Chondrocyte (in vitro differentiated cells): ENCODE measurements at regions not wholly inside any gene's neighbourhood (a gene's known extent, or its start where the extent isn't known, plus 50 kb on each side); places are given as distances from the start of the nearest gene placed in this dataset.

Experiments used
- DNase-seq: peaks from one replicate; pipeline ENCODE4 v3.0.0; 2021; ENCODE audit warnings: mixed read lengths, low spot score
- H3K27ac Mint-ChIP-seq: one replicate; pipeline ENCODE4 v1.8.0; 2021; ENCODE audit warnings: mild to moderate bottlenecking, moderate library complexity, mixed read lengths; ENCODE audit not compliant: unreplicated experiment
- H3K27me3 Mint-ChIP-seq: 2 replicates; pipeline ENCODE4 v1.8.0; 2021; ENCODE audit warnings: low read depth, mixed read lengths
- H3K36me3 Mint-ChIP-seq: 2 replicates; pipeline ENCODE4 v1.8.0; 2021; ENCODE audit warnings: low read depth, mixed read lengths
- H3K4me1 Mint-ChIP-seq: 2 replicates; pipeline ENCODE4 v1.8.0; 2021; ENCODE audit warnings: low read depth, mild to moderate bottlenecking, mixed read lengths
- H3K4me3 Mint-ChIP-seq: one replicate; pipeline ENCODE4 v1.8.0; 2021; ENCODE audit warnings: mild to moderate bottlenecking, moderate library complexity, mixed read lengths; ENCODE audit not compliant: unreplicated experiment
- H3K9me3 Mint-ChIP-seq: 2 replicates; pipeline ENCODE4 v1.8.0; 2021; ENCODE audit warnings: low read depth, mixed read lengths
- TF ChIP-seq, protein P1 (sequence below): fragments of 200-600 bp; sonication (generic); IDR thresholded peaks from 2 replicates; pipeline ENCODE4 v1.5.0; 2021; ENCODE audit warnings: antibody characterized with exemption, mild to moderate bottlenecking, moderate library complexity

DNA sequence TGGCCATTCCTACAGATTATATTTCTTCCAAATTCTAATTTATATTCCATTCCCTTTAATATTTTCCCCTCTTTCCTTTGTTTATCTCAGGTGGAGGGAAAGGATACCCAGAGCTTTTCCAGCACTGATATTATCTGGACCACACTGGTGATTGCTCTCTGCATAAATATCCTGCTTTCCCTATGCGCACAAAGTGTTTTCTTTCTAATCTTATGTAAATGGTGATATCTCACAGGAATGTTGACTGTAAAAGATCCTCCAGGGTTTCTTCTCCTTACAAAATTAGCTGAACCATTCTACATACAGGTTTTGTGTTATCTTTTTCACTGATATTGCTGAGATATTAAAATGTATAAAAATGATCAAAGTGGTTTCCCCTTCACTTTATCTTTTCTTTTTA, 59.1 kb upstream of the GALNT13 start:
- Mint-ChIP-seq H3K4me3 (no peak overlapping the region), H3K9me3 (no peaks in the 10 kb centered on the region), H3K27ac (no peak overlapping the region), H3K36me3 (no peaks in the 10 kb centered on the region), H3K27me3 (no peaks in the 10 kb centered on the region), H3K4me1 (no peaks in the 10 kb centered on the region)
- TF ChIP-seq, protein P1, sequence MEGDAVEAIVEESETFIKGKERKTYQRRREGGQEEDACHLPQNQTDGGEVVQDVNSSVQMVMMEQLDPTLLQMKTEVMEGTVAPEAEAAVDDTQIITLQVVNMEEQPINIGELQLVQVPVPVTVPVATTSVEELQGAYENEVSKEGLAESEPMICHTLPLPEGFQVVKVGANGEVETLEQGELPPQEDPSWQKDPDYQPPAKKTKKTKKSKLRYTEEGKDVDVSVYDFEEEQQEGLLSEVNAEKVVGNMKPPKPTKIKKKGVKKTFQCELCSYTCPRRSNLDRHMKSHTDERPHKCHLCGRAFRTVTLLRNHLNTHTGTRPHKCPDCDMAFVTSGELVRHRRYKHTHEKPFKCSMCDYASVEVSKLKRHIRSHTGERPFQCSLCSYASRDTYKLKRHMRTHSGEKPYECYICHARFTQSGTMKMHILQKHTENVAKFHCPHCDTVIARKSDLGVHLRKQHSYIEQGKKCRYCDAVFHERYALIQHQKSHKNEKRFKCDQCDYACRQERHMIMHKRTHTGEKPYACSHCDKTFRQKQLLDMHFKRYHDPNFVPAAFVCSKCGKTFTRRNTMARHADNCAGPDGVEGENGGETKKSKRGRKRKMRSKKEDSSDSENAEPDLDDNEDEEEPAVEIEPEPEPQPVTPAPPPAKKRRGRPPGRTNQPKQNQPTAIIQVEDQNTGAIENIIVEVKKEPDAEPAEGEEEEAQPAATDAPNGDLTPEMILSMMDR = no peak
- no peak for DNase-seq

DNA sequence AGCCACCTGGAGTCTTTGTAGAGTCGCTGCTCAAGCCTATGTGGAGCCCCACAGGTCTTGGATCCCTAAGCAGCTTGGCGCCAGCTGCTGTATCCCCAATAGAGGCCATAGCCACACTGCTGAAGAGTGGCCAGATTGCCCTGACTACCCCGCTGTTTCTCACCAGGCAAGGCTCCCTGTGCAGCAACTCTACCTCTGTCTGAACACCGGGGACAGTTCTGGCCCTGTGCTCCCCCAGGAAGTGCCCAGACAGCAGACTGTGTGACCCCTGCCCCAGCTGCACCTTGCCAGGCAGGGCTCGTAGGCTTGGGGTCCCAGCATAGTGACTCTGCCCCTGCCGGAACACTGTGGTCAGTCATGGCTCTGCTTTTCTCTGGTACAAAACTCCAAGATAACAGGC, 53.5 kb upstream of the GALNT13 start:
- Mint-ChIP-seq H3K27me3 (no peaks in the 10 kb centered on the region), H3K9me3 (peaks cover 10% of the 10 kb centered on the region), H3K4me1 (no peaks in the 10 kb centered on the region), H3K27ac (no peak overlapping the region), H3K4me3 (no peak overlapping the region), H3K36me3 (no peaks in the 10 kb centered on the region)
- TF ChIP-seq, protein P1 = no peak
- peak; percentile 56 for DNase-seq

DNA sequence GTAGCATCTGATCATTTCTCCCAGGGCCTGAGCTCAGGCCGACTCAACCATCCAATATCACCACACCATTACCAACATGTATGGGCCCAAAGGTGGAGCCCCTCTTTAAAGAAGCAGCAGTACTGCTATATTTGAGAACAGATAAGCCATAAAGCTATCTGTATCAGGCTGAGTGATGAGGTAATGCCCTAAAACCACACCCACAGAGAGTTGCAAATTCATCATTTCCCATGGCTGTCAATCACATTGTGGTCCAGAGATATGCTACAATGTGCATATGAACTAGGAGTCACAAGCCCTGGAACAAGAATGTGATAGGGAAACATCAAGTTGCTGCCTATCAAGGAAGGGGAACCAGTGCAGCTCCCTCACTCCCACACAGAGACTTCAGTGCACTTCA, 52.6 kb upstream of the GALNT13 start:
- H3K4me1 Mint-ChIP-seq = no peaks in the 10 kb centered on the region
- TF ChIP-seq, protein P1 = no peak
- no peak overlapping the region for H3K27ac Mint-ChIP-seq
- no peaks in the 10 kb centered on the region for H3K36me3 Mint-ChIP-seq
- no peak for DNase-seq
- peaks cover 10% of the 10 kb centered on the region for H3K9me3 Mint-ChIP-seq
- no peaks in the 10 kb centered on the region for H3K27me3 Mint-ChIP-seq
- H3K4me3 Mint-ChIP-seq = no peak overlapping the region

DNA sequence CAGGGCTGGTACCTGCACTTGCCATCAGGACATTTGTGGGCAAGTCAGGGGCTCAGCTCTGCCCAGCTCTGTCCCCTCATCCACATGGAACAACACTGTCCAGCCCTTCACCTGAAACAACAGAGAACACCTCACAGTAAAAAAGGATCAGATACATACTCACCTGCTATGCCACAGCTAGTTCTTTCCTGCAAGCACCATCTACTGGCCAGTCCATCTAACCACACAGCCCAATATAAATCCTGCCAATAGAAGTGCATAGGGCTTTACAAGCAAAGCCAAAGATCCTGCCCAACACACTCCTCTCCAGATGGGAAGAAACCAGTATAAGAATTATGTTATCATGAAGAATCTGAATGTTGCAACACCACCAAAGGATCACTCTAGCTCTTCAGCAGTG, 52.2 kb upstream of the GALNT13 start:
- H3K36me3 Mint-ChIP-seq = no peaks in the 10 kb centered on the region
- no peak for DNase-seq

More for the DNA sequence above, 52.2 kb upstream of the GALNT13 start:
- Mint-ChIP-seq H3K4me1 (no peaks in the 10 kb centered on the region), H3K27me3 (no peaks in the 10 kb centered on the region), H3K9me3 (peaks cover 10% of the 10 kb centered on the region), H3K27ac (no peak overlapping the region), H3K4me3 (no peak overlapping the region)
- TF ChIP-seq, protein P1 = no peak
